ENCODE measurements at regions not wholly inside any gene's neighbourhood (a gene's known extent, or its start where the extent isn't known, plus 50 kb on each side); places are given as distances from the start of the nearest gene placed in this dataset.

DNA sequence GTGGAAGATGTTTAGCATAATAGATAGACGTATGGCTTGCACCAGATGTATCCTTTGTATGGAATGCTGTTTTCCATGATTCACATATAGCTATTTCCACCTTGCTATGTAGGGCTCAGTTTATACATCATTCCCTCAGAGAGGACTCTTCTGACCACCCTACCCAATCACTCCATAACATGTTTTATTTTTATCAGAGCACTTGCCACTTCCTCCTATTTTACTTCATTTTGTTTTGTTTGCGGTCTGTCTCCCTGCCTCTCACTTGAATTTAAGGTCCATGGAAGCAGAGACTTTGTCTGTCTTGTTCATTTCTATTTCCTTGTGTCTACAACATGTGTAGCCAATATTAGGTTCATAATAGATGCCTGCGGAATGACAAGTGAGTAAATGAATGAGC, 266.9 kb upstream of the CITED2 start:
- TF ChIP-seq, protein P1, sequence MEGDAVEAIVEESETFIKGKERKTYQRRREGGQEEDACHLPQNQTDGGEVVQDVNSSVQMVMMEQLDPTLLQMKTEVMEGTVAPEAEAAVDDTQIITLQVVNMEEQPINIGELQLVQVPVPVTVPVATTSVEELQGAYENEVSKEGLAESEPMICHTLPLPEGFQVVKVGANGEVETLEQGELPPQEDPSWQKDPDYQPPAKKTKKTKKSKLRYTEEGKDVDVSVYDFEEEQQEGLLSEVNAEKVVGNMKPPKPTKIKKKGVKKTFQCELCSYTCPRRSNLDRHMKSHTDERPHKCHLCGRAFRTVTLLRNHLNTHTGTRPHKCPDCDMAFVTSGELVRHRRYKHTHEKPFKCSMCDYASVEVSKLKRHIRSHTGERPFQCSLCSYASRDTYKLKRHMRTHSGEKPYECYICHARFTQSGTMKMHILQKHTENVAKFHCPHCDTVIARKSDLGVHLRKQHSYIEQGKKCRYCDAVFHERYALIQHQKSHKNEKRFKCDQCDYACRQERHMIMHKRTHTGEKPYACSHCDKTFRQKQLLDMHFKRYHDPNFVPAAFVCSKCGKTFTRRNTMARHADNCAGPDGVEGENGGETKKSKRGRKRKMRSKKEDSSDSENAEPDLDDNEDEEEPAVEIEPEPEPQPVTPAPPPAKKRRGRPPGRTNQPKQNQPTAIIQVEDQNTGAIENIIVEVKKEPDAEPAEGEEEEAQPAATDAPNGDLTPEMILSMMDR (IDR thresholded peaks at IDR 0.05; ENCODE audit: insufficient read depth in 1 of 2, low read depth in 1 of 2, low read length in 1 of 2, severe bottlenecking in 1 of 2, unreplicated experiment in 1 of 2) = no peak
- H3K4me1 ChIP-seq = no peaks in the 10 kb centered on the region
- no peaks in the 10 kb centered on the region for H3K9me3 Mint-ChIP-seq (ENCODE audit: unreplicated experiment)
- no peaks in the 10 kb centered on the region for H3K36me3 Mint-ChIP-seq (ENCODE audit: insufficient read depth, unreplicated experiment)
- H3K9me3 ChIP-seq = no peaks in the 10 kb centered on the region
- ChIA-PET POLR2A (no interaction called here), CTCF (no interaction called here)
- no peak overlapping the region for H3K4me3 Mint-ChIP-seq (ENCODE audit: unreplicated experiment)
- no peak overlapping the region for H3K27ac Mint-ChIP-seq (ENCODE audit: unreplicated experiment)
- no peaks in the 10 kb centered on the region for H3K27me3 ChIP-seq (replicated peaks; ENCODE audit: control insufficient read depth, insufficient read depth, low read length)
- no TSS peak for BruUV-seq (replicated peaks)
- DNase-seq = no peak
- no peak overlapping the region for H3K4me3 ChIP-seq (ENCODE audit: low read depth, low read length)
- H3K36me3 ChIP-seq (ENCODE audit: control insufficient read depth, insufficient read depth, low read length) = no peaks in the 10 kb centered on the region
- intact Hi-C loops (cut with micrococcal nuclease; ENCODE audit: unreplicated experiment) = no loop called here
- peaks cover 7% of the 10 kb centered on the region for H3K4me1 Mint-ChIP-seq (ENCODE audit: low read depth, unreplicated experiment)
- no peaks in the 10 kb centered on the region for H3K27me3 Mint-ChIP-seq (ENCODE audit: insufficient read depth, unreplicated experiment)

DNA sequence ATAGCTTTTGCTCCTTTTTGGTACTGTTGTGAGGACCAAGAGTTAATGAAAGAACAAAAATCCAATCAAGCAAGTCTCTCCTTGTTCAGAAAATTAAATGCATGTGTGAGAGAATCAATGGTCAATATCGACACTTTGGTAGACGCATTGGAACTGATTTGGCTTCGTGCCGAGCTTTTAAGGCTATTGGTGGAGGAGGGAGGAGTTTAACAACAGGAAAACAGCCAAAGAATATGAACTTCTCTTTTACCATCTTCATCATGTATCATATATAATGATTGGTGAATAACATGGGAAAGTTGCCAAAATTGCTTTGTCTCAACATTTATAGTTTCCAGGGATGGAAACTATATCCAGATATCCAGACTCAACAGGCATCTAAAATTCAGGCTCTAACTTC, 266.5 kb upstream of the CITED2 start:
- Mint-ChIP-seq H3K4me1 (ENCODE audit: low read depth, unreplicated experiment) (peaks cover 7% of the 10 kb centered on the region), H3K9me3 (ENCODE audit: unreplicated experiment) (no peaks in the 10 kb centered on the region), H3K27me3 (ENCODE audit: insufficient read depth, unreplicated experiment) (no peaks in the 10 kb centered on the region), H3K27ac (ENCODE audit: unreplicated experiment) (no peak overlapping the region), H3K36me3 (ENCODE audit: insufficient read depth, unreplicated experiment) (no peaks in the 10 kb centered on the region), H3K4me3 (ENCODE audit: unreplicated experiment) (no peak overlapping the region)
- no peaks in the 10 kb centered on the region for H3K27me3 ChIP-seq (replicated peaks; ENCODE audit: control insufficient read depth, insufficient read depth, low read length)
- intact Hi-C loops (cut with micrococcal nuclease; ENCODE audit: unreplicated experiment) = no loop called here
- POLR2A ChIA-PET = no interaction called here
- TF ChIP-seq, protein P1 (IDR thresholded peaks at IDR 0.05; ENCODE audit: insufficient read depth in 1 of 2, low read depth in 1 of 2, low read length in 1 of 2, severe bottlenecking in 1 of 2, unreplicated experiment in 1 of 2) = no peak
- CTCF ChIA-PET = no interaction called here
- BruUV-seq (replicated peaks) = no TSS peak
- no peaks in the 10 kb centered on the region for H3K9me3 ChIP-seq
- no peaks in the 10 kb centered on the region for H3K4me1 ChIP-seq
- no peaks in the 10 kb centered on the region for H3K36me3 ChIP-seq (ENCODE audit: control insufficient read depth, insufficient read depth, low read length)
- no peak for DNase-seq
- H3K4me3 ChIP-seq (ENCODE audit: low read depth, low read length) = no peak overlapping the region

DNA sequence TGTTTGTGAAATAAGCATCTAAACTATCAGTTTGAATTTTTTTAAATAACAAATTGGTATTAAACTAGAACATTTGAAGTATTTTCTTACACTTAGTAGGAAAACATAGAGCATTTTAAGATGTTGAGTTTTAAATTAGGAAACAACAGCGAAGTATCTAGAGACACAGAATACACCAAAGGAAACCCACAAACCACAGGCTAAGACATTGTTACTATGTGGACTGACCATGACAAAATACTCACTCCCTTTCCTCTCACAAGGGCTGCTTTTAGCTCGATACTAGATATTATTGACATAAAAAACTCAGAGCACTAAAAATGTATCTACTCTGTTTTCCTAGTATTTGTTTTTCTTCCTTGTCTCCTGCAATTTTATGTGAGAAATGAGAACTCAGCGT, 266.0 kb upstream of the CITED2 start:
- no peaks in the 10 kb centered on the region for H3K36me3 ChIP-seq (ENCODE audit: control insufficient read depth, insufficient read depth, low read length)
- CTCF ChIA-PET = no interaction called here
- Mint-ChIP-seq H3K27ac (ENCODE audit: unreplicated experiment) (no peak overlapping the region), H3K27me3 (ENCODE audit: insufficient read depth, unreplicated experiment) (no peaks in the 10 kb centered on the region), H3K9me3 (ENCODE audit: unreplicated experiment) (no peaks in the 10 kb centered on the region), H3K36me3 (ENCODE audit: insufficient read depth, unreplicated experiment) (no peaks in the 10 kb centered on the region), H3K4me3 (ENCODE audit: unreplicated experiment) (no peak overlapping the region), H3K4me1 (ENCODE audit: low read depth, unreplicated experiment) (peaks cover 7% of the 10 kb centered on the region)
- no peak for DNase-seq
- no peaks in the 10 kb centered on the region for H3K4me1 ChIP-seq
- H3K4me3 ChIP-seq (ENCODE audit: low read depth, low read length) = no peak overlapping the region
- TF ChIP-seq, protein P1 (IDR thresholded peaks at IDR 0.05; ENCODE audit: insufficient read depth in 1 of 2, low read depth in 1 of 2, low read length in 1 of 2, severe bottlenecking in 1 of 2, unreplicated experiment in 1 of 2) = no peak
- H3K9me3 ChIP-seq = no peaks in the 10 kb centered on the region
- H3K27me3 ChIP-seq (replicated peaks; ENCODE audit: control insufficient read depth, insufficient read depth, low read length) = no peaks in the 10 kb centered on the region
- intact Hi-C loops (cut with micrococcal nuclease; ENCODE audit: unreplicated experiment) = no loop called here
- POLR2A ChIA-PET = no interaction called here
- BruUV-seq (replicated peaks) = no TSS peak
